ENCODE measurements at regions not wholly inside any gene's neighbourhood (a gene's known extent, or its start where the extent isn't known, plus 50 kb on each side); places are given as distances from the start of the nearest gene placed in this dataset.

DNA sequence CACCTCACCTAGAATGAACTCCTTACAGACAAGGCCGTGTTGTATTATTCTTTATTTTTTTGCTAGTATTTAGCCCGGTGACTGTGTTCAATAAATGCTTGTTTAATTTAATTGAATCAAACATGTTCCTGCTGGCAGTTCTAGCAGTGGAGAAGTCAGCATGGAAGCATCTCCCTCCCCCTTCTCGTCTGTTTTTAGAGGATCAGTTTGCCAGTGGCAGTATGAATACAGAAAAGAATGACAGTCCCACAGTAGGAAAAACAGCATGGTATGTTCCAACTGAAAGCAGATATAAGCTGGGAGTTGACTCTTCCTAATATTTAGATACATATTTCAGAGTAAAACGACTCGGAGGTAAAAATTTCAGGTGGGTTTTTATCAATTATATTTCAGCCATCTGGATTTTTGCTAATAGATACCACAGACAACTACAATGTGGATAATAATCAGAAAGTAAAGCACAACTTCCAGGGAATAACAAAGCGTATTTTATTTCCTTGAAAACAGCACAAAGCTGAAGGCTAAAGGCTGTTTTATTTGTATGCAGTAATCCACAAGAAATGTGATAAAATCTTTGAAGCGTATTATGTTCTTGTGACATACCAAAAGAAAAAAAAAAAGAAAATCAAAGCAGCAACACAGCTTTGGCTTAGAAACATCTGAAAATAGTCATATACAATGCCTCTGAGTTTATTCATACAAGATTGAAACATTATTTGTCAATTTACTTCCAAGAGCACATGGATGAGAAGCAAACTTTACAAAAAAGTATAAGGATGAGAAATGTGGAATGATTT, 244.5 kb upstream of the KCNMB2 start:
- no peak overlapping the region for H3K4me3 ChIP-seq (ENCODE audit: control insufficient read depth, low read depth, low read length)
- DNase-seq (ENCODE audit: low read depth), result no peak
- TF ChIP-seq, protein P1, sequence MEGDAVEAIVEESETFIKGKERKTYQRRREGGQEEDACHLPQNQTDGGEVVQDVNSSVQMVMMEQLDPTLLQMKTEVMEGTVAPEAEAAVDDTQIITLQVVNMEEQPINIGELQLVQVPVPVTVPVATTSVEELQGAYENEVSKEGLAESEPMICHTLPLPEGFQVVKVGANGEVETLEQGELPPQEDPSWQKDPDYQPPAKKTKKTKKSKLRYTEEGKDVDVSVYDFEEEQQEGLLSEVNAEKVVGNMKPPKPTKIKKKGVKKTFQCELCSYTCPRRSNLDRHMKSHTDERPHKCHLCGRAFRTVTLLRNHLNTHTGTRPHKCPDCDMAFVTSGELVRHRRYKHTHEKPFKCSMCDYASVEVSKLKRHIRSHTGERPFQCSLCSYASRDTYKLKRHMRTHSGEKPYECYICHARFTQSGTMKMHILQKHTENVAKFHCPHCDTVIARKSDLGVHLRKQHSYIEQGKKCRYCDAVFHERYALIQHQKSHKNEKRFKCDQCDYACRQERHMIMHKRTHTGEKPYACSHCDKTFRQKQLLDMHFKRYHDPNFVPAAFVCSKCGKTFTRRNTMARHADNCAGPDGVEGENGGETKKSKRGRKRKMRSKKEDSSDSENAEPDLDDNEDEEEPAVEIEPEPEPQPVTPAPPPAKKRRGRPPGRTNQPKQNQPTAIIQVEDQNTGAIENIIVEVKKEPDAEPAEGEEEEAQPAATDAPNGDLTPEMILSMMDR (conservative IDR thresholded peaks at IDR 0.05; ENCODE audit: control insufficient read depth, insufficient read depth, low read depth, low read length), result no peak

DNA sequence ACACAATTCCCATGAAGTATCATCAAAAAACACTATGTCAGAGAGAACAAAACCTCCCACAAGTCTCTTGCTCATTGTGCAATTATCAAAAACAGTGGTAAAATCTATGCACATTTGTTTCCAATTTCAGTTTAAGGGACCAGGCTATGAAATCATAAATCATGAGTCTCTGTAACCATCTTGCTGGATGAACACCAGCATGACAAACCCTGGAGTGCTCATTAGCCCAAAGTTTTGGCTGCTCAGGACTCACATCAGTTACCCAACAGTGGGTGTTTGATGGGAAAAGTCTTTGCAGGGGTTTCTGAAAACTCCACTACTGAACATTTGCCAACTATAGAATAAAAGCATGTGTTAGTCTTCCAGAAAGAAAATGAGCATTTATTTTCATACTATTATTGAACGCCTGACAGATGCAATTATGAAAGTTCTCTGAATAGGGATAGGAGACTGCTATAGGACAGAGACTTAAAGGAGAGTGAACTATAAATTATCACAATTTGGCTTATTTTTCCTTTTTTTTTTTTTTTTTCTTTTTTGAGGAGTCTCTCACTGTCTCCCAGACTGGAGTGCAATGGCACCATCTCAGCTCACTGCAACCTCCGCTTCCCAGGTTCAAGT, 240.8 kb upstream of the KCNMB2 start:
- DNase-seq (ENCODE audit: low read depth), result peak; percentile 100
- no peak overlapping the region for H3K4me3 ChIP-seq (ENCODE audit: control insufficient read depth, low read depth, low read length)
- TF ChIP-seq, protein P1 (conservative IDR thresholded peaks at IDR 0.05; ENCODE audit: control insufficient read depth, insufficient read depth, low read depth, low read length), result no peak

DNA sequence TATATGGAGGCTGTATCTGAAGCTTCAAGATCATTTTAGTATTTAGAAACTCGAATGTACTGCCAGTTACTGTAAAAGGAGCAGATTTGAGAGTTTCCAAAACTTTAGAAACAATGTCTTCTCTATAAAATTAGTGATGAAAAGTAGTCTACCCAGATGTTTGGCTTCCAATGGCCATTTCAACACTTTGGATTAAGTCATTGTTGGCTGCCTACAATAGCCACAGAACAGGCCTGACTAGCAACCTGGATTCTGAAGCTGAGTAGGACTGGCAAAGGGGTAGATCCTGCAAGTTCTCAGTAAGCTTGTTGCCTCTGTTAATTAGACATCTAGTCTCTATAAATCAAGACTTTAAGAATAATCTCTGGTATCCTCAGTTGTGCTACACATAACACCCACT, 239.0 kb upstream of the KCNMB2 start:
- TF ChIP-seq, protein P1 (conservative IDR thresholded peaks at IDR 0.05; ENCODE audit: control insufficient read depth, insufficient read depth, low read depth, low read length), result no peak
- DNase-seq (ENCODE audit: low read depth), result peak; percentile 86
- no peak overlapping the region for H3K4me3 ChIP-seq (ENCODE audit: control insufficient read depth, low read depth, low read length)

DNA sequence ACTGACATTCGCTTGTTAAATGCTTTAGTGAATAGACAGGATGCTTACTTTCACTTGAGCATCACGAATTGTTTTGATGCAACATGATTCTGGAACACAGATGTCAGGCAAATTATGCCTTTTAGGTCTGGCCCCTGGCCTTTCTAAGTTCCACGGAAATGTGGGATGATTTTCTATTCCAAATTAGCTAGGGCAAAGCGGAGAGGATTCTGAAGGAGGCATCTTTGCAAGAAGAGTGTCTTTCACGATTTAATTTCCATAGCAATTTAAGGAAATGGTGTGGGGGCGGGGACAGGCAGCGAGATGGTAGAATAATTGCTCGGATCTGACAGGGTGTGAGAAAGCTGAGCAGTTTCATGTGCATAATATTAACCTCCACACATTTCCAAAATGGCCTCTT, 238.5 kb upstream of the KCNMB2 start:
- no peak for DNase-seq (ENCODE audit: low read depth)
- H3K4me3 ChIP-seq (ENCODE audit: control insufficient read depth, low read depth, low read length), result no peak overlapping the region
- TF ChIP-seq, protein P1 (conservative IDR thresholded peaks at IDR 0.05; ENCODE audit: control insufficient read depth, insufficient read depth, low read depth, low read length), result no peak

DNA sequence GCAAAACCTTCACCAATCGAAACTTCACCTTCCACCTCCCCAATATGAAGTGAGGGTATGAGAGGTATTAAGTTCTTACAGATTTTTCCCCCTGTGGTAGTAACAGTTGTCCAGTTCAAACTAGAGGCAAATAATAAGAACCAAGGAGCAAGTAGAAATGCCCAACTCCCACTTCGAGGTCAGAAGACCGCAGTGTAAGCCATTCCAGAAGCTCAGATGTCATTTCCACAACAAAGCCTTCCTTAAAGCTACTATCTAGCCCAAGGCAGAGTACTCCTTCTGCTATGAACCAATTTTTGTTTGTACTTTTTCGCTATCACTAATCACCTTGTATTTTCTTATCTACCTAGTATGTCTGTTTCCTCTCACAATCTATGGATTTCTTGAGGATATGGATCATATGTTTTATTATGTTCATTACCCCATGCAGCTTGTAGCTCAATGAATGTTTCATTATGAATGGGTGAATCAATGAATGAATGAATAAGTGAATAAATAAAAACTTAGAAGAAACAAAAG, 235.7 kb upstream of the KCNMB2 start:
- TF ChIP-seq, protein P1 (conservative IDR thresholded peaks at IDR 0.05; ENCODE audit: control insufficient read depth, insufficient read depth, low read depth, low read length), result no peak
- DNase-seq (ENCODE audit: low read depth), result no peak
- H3K4me3 ChIP-seq (ENCODE audit: control insufficient read depth, low read depth, low read length), result no peak overlapping the region

DNA sequence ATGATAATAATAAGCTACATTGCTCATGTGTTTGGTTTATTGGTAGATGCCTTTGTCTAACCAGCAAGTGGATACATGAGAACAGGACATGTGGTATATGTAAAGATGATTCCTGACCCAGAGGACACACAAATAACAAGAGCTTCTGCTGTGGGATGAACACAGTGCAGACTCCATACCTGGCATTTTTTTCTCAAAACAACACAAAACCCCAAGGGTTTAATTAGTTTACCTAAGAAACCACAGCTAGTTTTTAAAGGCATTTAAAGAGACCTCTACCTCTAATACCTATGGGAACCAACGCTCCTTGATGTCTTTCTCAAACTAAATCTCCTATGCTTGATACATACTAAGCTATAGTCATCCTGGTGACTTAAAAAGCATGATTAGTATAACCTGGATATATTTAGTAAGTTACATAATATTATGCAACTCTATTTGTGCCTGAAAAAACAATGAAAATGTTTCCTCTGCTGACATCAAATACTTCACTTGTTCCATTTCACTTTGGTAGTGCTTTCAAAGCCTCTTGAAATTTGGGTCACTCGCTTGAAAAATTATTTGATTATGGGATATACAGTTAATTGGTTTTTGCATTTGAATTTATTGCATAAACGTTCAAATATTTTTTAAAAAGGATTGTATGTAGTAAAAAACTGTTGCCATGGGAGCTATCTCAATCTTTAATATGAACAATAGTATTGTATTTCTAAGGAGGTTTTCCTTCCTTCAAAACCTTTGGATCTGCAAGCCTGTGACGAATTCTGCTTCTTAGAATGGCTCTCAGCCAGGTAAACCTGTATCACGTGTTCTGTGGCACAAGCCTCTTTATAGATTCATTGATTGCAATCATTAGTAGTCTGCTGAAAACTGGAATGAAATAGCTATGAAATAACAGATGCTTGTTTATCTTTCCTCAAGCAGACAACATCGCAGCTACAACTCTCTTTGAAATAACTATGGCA, 233.0 kb upstream of the KCNMB2 start:
- H3K4me3 ChIP-seq (ENCODE audit: control insufficient read depth, low read depth, low read length), result no peak overlapping the region
- no peak for DNase-seq (ENCODE audit: low read depth)
- TF ChIP-seq, protein P1 (conservative IDR thresholded peaks at IDR 0.05; ENCODE audit: control insufficient read depth, insufficient read depth, low read depth, low read length), result no peak
